CD4-positive, alpha-beta T cell (primary cell): ENCODE measurements at regions not wholly inside any gene's neighbourhood (a gene's known extent, or its start where the extent isn't known, plus 50 kb on each side); places are given as distances from the start of the nearest gene placed in this dataset.
"Not testable (repeated sequence)": the region's sequence is repeated elsewhere in the genome, so short reads cannot be mapped to it uniquely, and the experiment has no call there.

ENCODE experiments used
- ATAC-seq: fragments of 200-7000 bp; cut with Tn5 transposase; one replicate; pipeline ENCODE4 v1.10.0; 2022; ENCODE audit warnings: mild to moderate bottlenecking; ENCODE audit not compliant: poor library complexity
- CTCF ChIA-PET: fragments of 350-600 bp; sonication (Branson Sonifier 250); formaldehyde crosslinking; loops from one replicate; lab custom pipeline; 2021; ENCODE audit warnings: antibody characterized with exemption, inconsistent platforms; lab: Charles Lee
- POLR2A ChIA-PET: fragments of 350-600 bp; sonication (Branson Sonifier 250); formaldehyde crosslinking; loops from one replicate; lab custom pipeline; 2021; ENCODE audit warnings: antibody characterized with exemption, inconsistent platforms; lab: Charles Lee
- DNase-seq, 14 experiments: peaks; one replicate each; pipeline ENCODE4 v3.0.0-alpha.2; 2013 to 2020; ENCODE audit warnings: mixed read lengths in 2 of 14
- H3K27ac ChIP-seq, 2 donors: one replicate each; pipeline versions ENCODE4 v1.5.1 to v1.7.0; 2013; ENCODE audit warnings: low read length in 2 of 2, low read depth in 1 of 2, mild to moderate bottlenecking in 1 of 2
- H3K27me3 ChIP-seq, 2 experiments: 1 replicate in 1 of 2; 2 replicates in 1 of 2; pipeline versions ENCODE4 v1.6.1 to v1.7.0; 2013; ENCODE audit warnings: low read length in 2 of 2, control low read depth in 1 of 2, mild to moderate bottlenecking in 1 of 2, moderate library complexity in 1 of 2; ENCODE audit not compliant: insufficient read depth in 2 of 2, control insufficient read depth in 1 of 2
- H3K36me3 ChIP-seq: one replicate; pipeline ENCODE4 v1.6.1; 2013; ENCODE audit warnings: low read length, control low read depth; ENCODE audit not compliant: insufficient read depth
- H3K4me1 ChIP-seq: one replicate; pipeline ENCODE4 v1.6.1; 2013; ENCODE audit warnings: low read length, control low read depth; ENCODE audit not compliant: insufficient read depth
- H3K4me3 ChIP-seq: one replicate; pipeline ENCODE4 v1.5.1; 2013; ENCODE audit warnings: mild to moderate bottlenecking, low read length, moderate library complexity
- H3K9me3 ChIP-seq, 2 experiments: 1 replicate in 1 of 2; 2 replicates in 1 of 2; pipeline versions ENCODE4 v1.6.1 to v1.7.0; 2013; ENCODE audit warnings: low read length in 2 of 2, mild to moderate bottlenecking in 2 of 2, control low read depth in 1 of 2, moderate library complexity in 1 of 2; ENCODE audit not compliant: control insufficient read depth in 1 of 2, insufficient read depth in 1 of 2
- H3K27ac Mint-ChIP-seq: one replicate; pipeline ENCODE4 v1.8.0; 2020; ENCODE audit warnings: mixed read lengths
- H3K27me3 Mint-ChIP-seq: one replicate; pipeline ENCODE4 v1.8.0; 2021; ENCODE audit warnings: mixed read lengths
- H3K36me3 Mint-ChIP-seq: one replicate; pipeline ENCODE4 v1.8.0; 2021; ENCODE audit warnings: low read depth, mixed read lengths
- H3K4me1 Mint-ChIP-seq: one replicate; pipeline ENCODE4 v1.8.0; 2021; ENCODE audit warnings: low read depth, mixed read lengths
- H3K4me3 Mint-ChIP-seq: one replicate; pipeline ENCODE4 v1.8.0; 2020; ENCODE audit warnings: mild to moderate bottlenecking, mixed read lengths
- H3K9me3 Mint-ChIP-seq: one replicate; pipeline ENCODE4 v1.8.0; 2020; ENCODE audit warnings: mixed read lengths
- intact Hi-C, 2 experiments: fragments of 100-400 bp; cut with DNase I in 1 of 2; cut with micrococcal nuclease in 1 of 2; formaldehyde crosslinking; loops; one replicate each; pipeline versions ENCODE4 v1.15.1 to v1.9.0; 2023 to 2025; cut with DNase I, micrococcal nuclease
- TF ChIP-seq, protein P1 (sequence below): fragments of 200-600 bp; IDR thresholded peaks from one replicate; pipeline ENCODE4 v1.8.0; 2022; ENCODE audit warnings: antibody characterized with exemption, mild to moderate bottlenecking

- ChIA-PET POLR2A (no interaction called here), CTCF (no interaction called here)
- H3K9me3 Mint-ChIP-seq: peaks cover 8% of the 10 kb centered on the region
- H3K9me3 ChIP-seq: peaks cover 0 to 20% of the 10 kb centered on the region in 2 experiments
- no peaks in the 10 kb centered on the region for H3K27me3 ChIP-seq
- DNase-seq: no peak
- no peak overlapping the region for H3K4me3 Mint-ChIP-seq
- H3K27me3 Mint-ChIP-seq: no peaks in the 10 kb centered on the region
- no peak overlapping the region for H3K27ac ChIP-seq
- TF ChIP-seq, protein P1, sequence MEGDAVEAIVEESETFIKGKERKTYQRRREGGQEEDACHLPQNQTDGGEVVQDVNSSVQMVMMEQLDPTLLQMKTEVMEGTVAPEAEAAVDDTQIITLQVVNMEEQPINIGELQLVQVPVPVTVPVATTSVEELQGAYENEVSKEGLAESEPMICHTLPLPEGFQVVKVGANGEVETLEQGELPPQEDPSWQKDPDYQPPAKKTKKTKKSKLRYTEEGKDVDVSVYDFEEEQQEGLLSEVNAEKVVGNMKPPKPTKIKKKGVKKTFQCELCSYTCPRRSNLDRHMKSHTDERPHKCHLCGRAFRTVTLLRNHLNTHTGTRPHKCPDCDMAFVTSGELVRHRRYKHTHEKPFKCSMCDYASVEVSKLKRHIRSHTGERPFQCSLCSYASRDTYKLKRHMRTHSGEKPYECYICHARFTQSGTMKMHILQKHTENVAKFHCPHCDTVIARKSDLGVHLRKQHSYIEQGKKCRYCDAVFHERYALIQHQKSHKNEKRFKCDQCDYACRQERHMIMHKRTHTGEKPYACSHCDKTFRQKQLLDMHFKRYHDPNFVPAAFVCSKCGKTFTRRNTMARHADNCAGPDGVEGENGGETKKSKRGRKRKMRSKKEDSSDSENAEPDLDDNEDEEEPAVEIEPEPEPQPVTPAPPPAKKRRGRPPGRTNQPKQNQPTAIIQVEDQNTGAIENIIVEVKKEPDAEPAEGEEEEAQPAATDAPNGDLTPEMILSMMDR: no peak
- no peaks in the 10 kb centered on the region for H3K4me1 Mint-ChIP-seq
- H3K4me3 ChIP-seq: no peak overlapping the region
- intact Hi-C loops: no loop called here
- no peaks in the 10 kb centered on the region for H3K36me3 ChIP-seq
- ATAC-seq: no peak
- H3K27ac Mint-ChIP-seq: no peak overlapping the region
- no peaks in the 10 kb centered on the region for H3K36me3 Mint-ChIP-seq
- no peaks in the 10 kb centered on the region for H3K4me1 ChIP-seq
Measured at GRCh38 chr1:104266612-104267011, 516.9 kb downstream of the AMY1C start.

- intact Hi-C loops, H3K9me3 ChIP-seq, H3K36me3 Mint-ChIP-seq, POLR2A ChIA-PET, H3K27me3 Mint-ChIP-seq, DNase-seq, H3K27me3 ChIP-seq, H3K4me1 ChIP-seq, H3K27ac ChIP-seq, H3K36me3 ChIP-seq, H3K4me1 Mint-ChIP-seq, H3K4me3 ChIP-seq, CTCF ChIA-PET, ATAC-seq, H3K4me3 Mint-ChIP-seq, H3K9me3 Mint-ChIP-seq, H3K27ac Mint-ChIP-seq: not testable (repeated sequence)
Measured at GRCh38 chr1:104288322-104288721, 538.6 kb downstream of the AMY1C start.

DNA sequence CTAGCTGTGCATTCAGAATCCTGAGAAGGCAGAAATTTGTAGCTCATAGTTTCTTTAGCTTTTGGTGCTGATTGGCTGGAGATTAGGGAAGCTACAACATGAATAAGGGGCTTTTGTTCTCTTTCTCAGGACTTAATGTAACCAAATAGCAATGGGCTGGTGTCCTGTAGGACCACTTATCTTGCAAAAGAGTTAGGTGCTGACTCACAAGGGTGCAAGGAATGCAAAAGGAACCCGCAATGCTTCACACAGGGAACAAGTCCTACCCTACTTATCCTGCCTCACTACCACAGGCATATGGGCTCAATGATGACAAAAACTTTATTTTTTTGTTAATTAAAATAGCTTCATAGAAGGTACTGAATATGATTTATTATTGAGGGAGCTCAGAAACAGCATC, 541.5 kb downstream of the AMY1C start:
- Histone ChIP-seq H3K27ac (no peak overlapping the region), H3K27me3 (no peaks in the 10 kb centered on the region), H3K36me3 (no peaks in the 10 kb centered on the region), H3K4me1 (no peaks in the 10 kb centered on the region), H3K9me3 (peaks cover 0 to 3% of the 10 kb centered on the region in 2 experiments), H3K4me3 (no peak overlapping the region)
- ATAC-seq: no peak
- DNase-seq: no peak
- TF ChIP-seq, protein P1: no peak
- CTCF ChIA-PET: no interaction called here
- POLR2A ChIA-PET: no interaction called here
- H3K4me3 Mint-ChIP-seq: no peak overlapping the region
- H3K9me3 Mint-ChIP-seq: peaks cover 3% of the 10 kb centered on the region
- intact Hi-C loops: no loop called here
- no peaks in the 10 kb centered on the region for H3K36me3 Mint-ChIP-seq
- H3K27ac Mint-ChIP-seq: no peak overlapping the region
- no peaks in the 10 kb centered on the region for H3K4me1 Mint-ChIP-seq
- no peaks in the 10 kb centered on the region for H3K27me3 Mint-ChIP-seq

DNA sequence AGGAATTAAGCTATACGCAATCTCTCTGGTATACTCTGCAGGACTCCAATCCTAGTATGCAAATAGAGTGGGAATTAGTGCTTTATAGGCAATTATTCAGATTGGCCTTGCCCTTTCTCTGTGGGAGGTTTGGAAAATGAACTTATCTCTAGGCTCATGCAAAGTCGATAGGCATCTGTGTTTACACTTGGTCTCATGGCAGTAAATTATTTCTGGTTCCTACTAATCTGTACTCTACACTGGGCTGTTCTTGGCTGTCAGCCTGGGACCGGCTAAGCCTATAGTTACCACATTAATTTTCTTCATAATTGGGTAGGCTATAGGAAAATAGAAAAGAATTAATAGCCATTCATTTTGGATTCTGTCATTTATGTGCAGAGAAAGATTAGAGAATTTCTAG, 544.6 kb downstream of the AMY1C start:
- ChIA-PET CTCF (no interaction called here), POLR2A (no interaction called here)
- no peaks in the 10 kb centered on the region for H3K27me3 Mint-ChIP-seq
- ATAC-seq (no peak), DNase-seq (no peak)
- Histone ChIP-seq H3K36me3 (no peaks in the 10 kb centered on the region), H3K4me3 (no peak overlapping the region), H3K9me3 (peaks cover 0 to 11% of the 10 kb centered on the region in 2 experiments), H3K27me3 (no peaks in the 10 kb centered on the region), H3K4me1 (no peaks in the 10 kb centered on the region), H3K27ac (no peak overlapping the region)
- TF ChIP-seq, protein P1: no peak
- no peak overlapping the region for H3K27ac Mint-ChIP-seq
- H3K36me3 Mint-ChIP-seq: no peaks in the 10 kb centered on the region
- intact Hi-C loops: no loop called here
- H3K4me1 Mint-ChIP-seq: no peaks in the 10 kb centered on the region
- H3K4me3 Mint-ChIP-seq: no peak overlapping the region
- H3K9me3 Mint-ChIP-seq: peaks cover 3% of the 10 kb centered on the region
